Endothelial cell of umbilical vein (primary cell): ENCODE measurements at regions not wholly inside any gene's neighbourhood (a gene's known extent, or its start where the extent isn't known, plus 50 kb on each side); places are given as distances from the start of the nearest gene placed in this dataset.

ENCODE experiments used
- BruUV-seq: library from RNA; stranded (reverse); fragments of 400-500 nt; replicated peaks from 2 replicates; lab custom pipeline; 2021; lab: Mats Ljungman, UMichigan
- CTCF ChIA-PET: fragments of 300-600, 350-600 bp; sonication (Branson Sonifier 250); formaldehyde crosslinking; loops from one replicate; lab custom pipeline; 2021; ENCODE audit warnings: antibody characterized with exemption, inconsistent platforms; lab: Charles Lee
- POLR2A ChIA-PET: fragments of 300-600, 350-600 bp; sonication (Branson Sonifier 250); formaldehyde crosslinking; loops from one replicate; lab custom pipeline; 2021; ENCODE audit warnings: antibody characterized with exemption, inconsistent platforms; lab: Charles Lee
- DNase-seq: peaks from one replicate; pipeline ENCODE4 v3.0.0-alpha.2; 2011; ENCODE audit warnings: low read depth, low spot score
- FAIRE-seq: peaks from 2 replicates; lab custom pipeline; 2011; peaks lifted over from hg19 to GRCh38; lab: Jason Lieb, UNC
- H2AFZ ChIP-seq: 2 replicates; pipeline ENCODE4 v1.6.0; 2012; ENCODE audit warnings: low read depth, low read length, control low read depth, inconsistent platforms
- H3K27ac ChIP-seq: 2 replicates; pipeline ENCODE4 v1.5.1; 2011; ENCODE audit warnings: low read depth, mild to moderate bottlenecking, control low read depth, low read length, moderate library complexity; ENCODE audit not compliant: insufficient read depth
- H3K27me3 ChIP-seq, 2 experiments: 2 replicates each; pipeline versions ENCODE4 v1.6.0 to v1.6.1; 2011; ENCODE audit warnings: low read length in 2 of 2, mixed read lengths in 1 of 2; ENCODE audit not compliant: control insufficient read depth in 2 of 2, insufficient read depth in 2 of 2
- H3K36me3 ChIP-seq, 2 experiments: 2 replicates in 1 of 2; 3 replicates in 1 of 2; pipeline ENCODE4 v1.5.1; 2011; ENCODE audit warnings: low read length in 2 of 2, mild to moderate bottlenecking in 1 of 2, moderate library complexity in 1 of 2; ENCODE audit not compliant: control insufficient read depth in 2 of 2, insufficient read depth in 2 of 2; ENCODE audit errors: extremely low read depth in 1 of 2
- H3K4me1 ChIP-seq: 3 replicates; pipeline ENCODE4 v1.5.1; 2011; ENCODE audit warnings: mild to moderate bottlenecking, low read length; ENCODE audit not compliant: control insufficient read depth, insufficient read depth; ENCODE audit errors: extremely low read depth
- H3K4me2 ChIP-seq: 2 replicates; pipeline ENCODE4 v1.6.1; 2011; ENCODE audit warnings: low read length, control low read depth, mixed read lengths; ENCODE audit not compliant: insufficient read depth
- H3K4me3 ChIP-seq, 3 experiments: fragments of 200-600 bp in 1 of 3; sonication (generic), shearing (Covaris generic) in 1 of 3; replicated peaks in 1 of 3; 2 replicates each; pipeline ENCODE4 v1.5.1; 2011 to 2016; ENCODE audit warnings: control low read depth in 3 of 3, low read length in 3 of 3, mild to moderate bottlenecking in 2 of 3, inconsistent platforms in 1 of 3, low read depth in 1 of 3, moderate library complexity in 1 of 3; ENCODE audit not compliant: insufficient read depth in 1 of 3
- H3K79me2 ChIP-seq: 2 replicates; pipeline ENCODE4 v1.6.0; 2012; ENCODE audit warnings: low read length, inconsistent platforms; ENCODE audit not compliant: control insufficient read depth, insufficient read depth
- H3K9ac ChIP-seq: replicated peaks from 2 replicates; pipeline ENCODE3; 2011; ENCODE audit warnings: low read length, control low read depth; ENCODE audit not compliant: insufficient read depth; ENCODE audit errors: extremely low read depth
- H3K9me1 ChIP-seq: replicated peaks from 3 replicates; pipeline ENCODE4 v1.6.0; 2011; ENCODE audit warnings: mild to moderate bottlenecking, low read length; ENCODE audit not compliant: control insufficient read depth, insufficient read depth; ENCODE audit errors: extremely low read depth
- H3K9me3 ChIP-seq: replicated peaks from 2 replicates; pipeline ENCODE4 v1.5.1; 2012; ENCODE audit warnings: low read length, inconsistent platforms; ENCODE audit not compliant: control insufficient read depth, insufficient read depth
- H4K20me1 ChIP-seq: replicated peaks from 2 replicates; pipeline ENCODE3; 2011; ENCODE audit warnings: mild to moderate bottlenecking, low read length; ENCODE audit not compliant: control insufficient read depth, insufficient read depth; ENCODE audit errors: extremely low read depth
- EZH2 ChIP-seq: IDR thresholded peaks from 2 replicates; pipeline ENCODE4 v1.6.1; 2012; ENCODE audit warnings: borderline replicate concordance, low read depth, mild to moderate bottlenecking, moderate library complexity, low read length, inconsistent platforms; ENCODE audit not compliant: severe bottlenecking
- FOS ChIP-seq: IDR thresholded peaks from 2 replicates; pipeline ENCODE4 v1.6.1; 2011; ENCODE audit warnings: mild to moderate bottlenecking, low read length, moderate library complexity, borderline replicate concordance; ENCODE audit not compliant: insufficient read depth
- GATA2 ChIP-seq: IDR thresholded peaks from 2 replicates; pipeline ENCODE4 v1.7.0; 2011; ENCODE audit warnings: low read depth, mild to moderate bottlenecking, moderate library complexity, mixed read lengths, low read length; ENCODE audit not compliant: insufficient read length, insufficient read depth
- JUN ChIP-seq: IDR thresholded peaks from 2 replicates; pipeline ENCODE4 v1.6.1; 2011; ENCODE audit warnings: borderline replicate concordance, low read depth; ENCODE audit not compliant: insufficient read length, insufficient read depth
- MYC ChIP-seq: IDR thresholded peaks from one replicate; pipeline ENCODE4 v1.6.1; 2011; ENCODE audit warnings: mild to moderate bottlenecking, low read depth, low read length
- POLR2A ChIP-seq: IDR thresholded peaks from 2 replicates; pipeline ENCODE4 v1.6.1; 2012; ENCODE audit warnings: low read depth, mild to moderate bottlenecking, control low read depth, low read length
- POLR2AphosphoS5 ChIP-seq: IDR thresholded peaks from 2 replicates; pipeline ENCODE4 v1.6.1; 2012; ENCODE audit warnings: low read depth, mild to moderate bottlenecking, control low read depth, low read length, moderate library complexity; ENCODE audit not compliant: insufficient read depth
- dilution Hi-C: fragments of 300-500 bp; cut with MboI; formaldehyde crosslinking; loops from one replicate; pipeline ENCODE4 v1.15.0; 2019; ENCODE audit warnings: low sequenced_read_pairs; ENCODE audit not compliant: extremely low pct_ligation_motif_present
- intact Hi-C: fragments of 100-400 bp; cut with micrococcal nuclease; formaldehyde crosslinking; loops from one replicate; pipeline ENCODE4 v1.10.0; 2022
- TF ChIP-seq, protein P1 (sequence below), 2 donors: IDR thresholded peaks; 1 replicate in 1 of 2; 2 replicates in 1 of 2; pipeline ENCODE4 v1.5.1; 2011; ENCODE audit warnings: low read length in 2 of 2, mild to moderate bottlenecking in 2 of 2, moderate library complexity in 2 of 2, control low read depth in 1 of 2, inconsistent platforms in 1 of 2, low read depth in 1 of 2; ENCODE audit not compliant: insufficient read depth in 1 of 2; ENCODE audit errors: extremely low read depth in 1 of 2
- TF ChIP-seq, protein P2 (sequence below): IDR thresholded peaks from 2 replicates; pipeline ENCODE4 v1.6.1; 2011; ENCODE audit not compliant: insufficient read depth, insufficient read length

DNA sequence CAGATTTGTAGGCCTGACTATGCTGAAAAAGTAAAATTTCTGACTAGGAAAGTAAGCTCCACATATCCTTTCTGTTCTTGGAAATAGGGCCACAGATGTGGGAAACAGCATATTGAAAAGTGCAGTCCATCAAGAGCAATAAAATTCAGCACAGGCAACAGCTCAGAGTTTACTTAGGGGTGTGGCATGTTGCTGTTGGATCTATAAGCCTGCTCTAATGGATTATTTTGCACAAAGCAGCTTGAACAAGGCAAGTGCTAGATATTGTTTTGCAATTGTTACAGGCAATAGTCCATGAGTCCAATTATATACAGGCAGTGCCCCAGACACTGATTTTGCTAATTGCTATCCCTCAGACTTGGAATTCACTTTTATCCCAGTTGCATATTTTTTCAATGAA, 289.8 kb upstream of the SNX7 start:
- intact Hi-C loops (no loop called here), dilution Hi-C loops (no loop called here)
- no peak for FAIRE-seq
- BruUV-seq = no TSS peak
- Histone ChIP-seq H3K4me2 (no peak overlapping the region), H3K9ac (no peak overlapping the region), H2AFZ (no peak overlapping the region), H3K27ac (no peak overlapping the region), H3K9me1 (no peaks in the 10 kb centered on the region), H3K9me3 (no peaks in the 10 kb centered on the region), H3K79me2 (no peaks in the 10 kb centered on the region), H3K36me3 (no peaks in the 10 kb centered on the region), H3K4me1 (peaks cover 3% of the 10 kb centered on the region), H3K4me3 (no peak overlapping the region), H4K20me1 (no peaks in the 10 kb centered on the region), H3K27me3 (no peaks in the 10 kb centered on the region)
- TF ChIP-seq EZH2 (no peak), MYC (no peak), FOS (no peak), JUN (no peak), GATA2 (no peak), POLR2AphosphoS5 (no peak), POLR2A (no peak)
- TF ChIP-seq, protein P1, sequence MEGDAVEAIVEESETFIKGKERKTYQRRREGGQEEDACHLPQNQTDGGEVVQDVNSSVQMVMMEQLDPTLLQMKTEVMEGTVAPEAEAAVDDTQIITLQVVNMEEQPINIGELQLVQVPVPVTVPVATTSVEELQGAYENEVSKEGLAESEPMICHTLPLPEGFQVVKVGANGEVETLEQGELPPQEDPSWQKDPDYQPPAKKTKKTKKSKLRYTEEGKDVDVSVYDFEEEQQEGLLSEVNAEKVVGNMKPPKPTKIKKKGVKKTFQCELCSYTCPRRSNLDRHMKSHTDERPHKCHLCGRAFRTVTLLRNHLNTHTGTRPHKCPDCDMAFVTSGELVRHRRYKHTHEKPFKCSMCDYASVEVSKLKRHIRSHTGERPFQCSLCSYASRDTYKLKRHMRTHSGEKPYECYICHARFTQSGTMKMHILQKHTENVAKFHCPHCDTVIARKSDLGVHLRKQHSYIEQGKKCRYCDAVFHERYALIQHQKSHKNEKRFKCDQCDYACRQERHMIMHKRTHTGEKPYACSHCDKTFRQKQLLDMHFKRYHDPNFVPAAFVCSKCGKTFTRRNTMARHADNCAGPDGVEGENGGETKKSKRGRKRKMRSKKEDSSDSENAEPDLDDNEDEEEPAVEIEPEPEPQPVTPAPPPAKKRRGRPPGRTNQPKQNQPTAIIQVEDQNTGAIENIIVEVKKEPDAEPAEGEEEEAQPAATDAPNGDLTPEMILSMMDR (IDR thresholded peaks at IDR 0.05; ENCODE audit: extremely low read depth in 1 of 2, insufficient read depth in 1 of 2, low read depth in 1 of 2, low read length in 2 of 2) = no peak
- TF ChIP-seq, protein P2, sequence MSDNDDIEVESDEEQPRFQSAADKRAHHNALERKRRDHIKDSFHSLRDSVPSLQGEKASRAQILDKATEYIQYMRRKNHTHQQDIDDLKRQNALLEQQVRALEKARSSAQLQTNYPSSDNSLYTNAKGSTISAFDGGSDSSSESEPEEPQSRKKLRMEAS = no peak
- DNase-seq = no peak
- POLR2A ChIA-PET = no interaction called here
- CTCF ChIA-PET = no interaction called here
